ENCODE measurements at regions not wholly inside any gene's neighbourhood (a gene's known extent, or its start where the extent isn't known, plus 50 kb on each side); places are given as distances from the start of the nearest gene placed in this dataset.

DNA sequence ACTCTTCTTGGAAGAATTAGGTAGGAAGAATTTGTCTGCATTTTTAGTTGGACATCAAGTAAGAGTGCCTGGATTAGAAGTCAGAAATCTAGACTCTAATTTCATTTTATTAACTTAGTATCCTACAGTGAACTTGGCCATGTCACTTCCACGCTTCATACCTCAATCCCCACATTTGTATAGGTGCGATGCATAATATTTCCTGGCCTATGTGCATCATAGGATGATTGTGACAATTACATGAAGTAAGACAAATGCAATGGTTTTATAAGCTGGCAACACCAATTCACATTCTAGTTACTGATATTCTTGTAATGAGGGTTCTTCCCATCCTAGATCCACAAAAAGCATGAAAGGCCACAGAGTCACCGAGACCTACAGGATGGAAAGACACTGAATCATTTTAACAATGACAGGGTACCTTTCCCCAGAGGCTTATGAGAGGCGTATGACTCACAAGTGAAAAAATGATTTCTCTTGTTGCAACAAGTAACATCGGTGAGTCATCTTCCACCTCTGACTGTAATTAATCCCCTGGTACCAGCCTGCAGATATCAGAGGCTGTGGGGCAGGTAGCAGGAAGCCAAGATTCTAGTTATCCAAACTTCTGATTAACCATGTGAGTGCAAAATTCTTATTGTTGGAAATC is 56.0 kb upstream of the OR5AK2 start:
- DNase-seq (ENCODE audit: low spot score) = no peak
- intact Hi-C loops (cut with DNase I) = no loop called here

DNA sequence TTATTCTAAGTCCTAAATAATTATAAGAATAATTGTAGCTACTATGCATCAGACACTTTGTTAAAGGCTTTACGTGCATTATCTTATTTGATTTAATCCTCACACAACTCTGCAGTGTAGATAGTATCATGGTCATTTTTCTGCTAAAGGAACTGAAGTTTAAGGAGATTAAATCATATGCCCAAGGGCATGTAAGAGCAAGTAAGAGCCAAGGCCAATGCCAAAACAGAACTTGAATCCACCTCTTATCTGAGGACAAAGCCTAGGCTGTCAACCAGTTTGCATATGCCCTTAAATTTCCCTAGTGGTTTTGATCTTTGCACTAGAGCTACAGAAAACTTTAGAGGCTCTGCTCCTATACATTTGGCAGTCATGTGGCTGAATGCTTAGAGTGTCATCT is 65.6 kb upstream of the OR5AK2 start:
- intact Hi-C loops (cut with DNase I) = no loop called here

DNA sequence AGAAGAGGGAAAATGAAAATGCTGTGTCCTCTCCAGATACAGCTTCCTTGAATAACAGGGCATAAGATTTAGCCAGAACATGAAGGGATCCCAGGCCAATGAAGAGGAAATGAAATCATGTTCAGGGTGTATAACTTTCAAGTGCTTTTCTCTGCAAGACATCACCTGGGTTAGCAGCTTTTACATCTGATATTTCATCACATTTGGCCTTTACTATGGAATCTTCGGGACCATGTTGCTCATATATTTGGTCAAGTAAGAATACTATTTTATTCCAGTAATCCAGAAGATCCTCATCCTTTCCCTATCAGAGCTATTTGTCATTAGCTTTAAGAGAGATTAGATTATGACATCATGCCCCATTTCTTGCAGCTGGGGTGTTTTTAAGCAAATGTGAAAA is 66.3 kb upstream of the OR5AK2 start:
- intact Hi-C loops (cut with DNase I) = no loop called here
- no peak for DNase-seq (ENCODE audit: low spot score)

More for the DNA sequence above, 65.6 kb upstream of the OR5AK2 start:
- DNase-seq (ENCODE audit: low spot score) = no peak

DNA sequence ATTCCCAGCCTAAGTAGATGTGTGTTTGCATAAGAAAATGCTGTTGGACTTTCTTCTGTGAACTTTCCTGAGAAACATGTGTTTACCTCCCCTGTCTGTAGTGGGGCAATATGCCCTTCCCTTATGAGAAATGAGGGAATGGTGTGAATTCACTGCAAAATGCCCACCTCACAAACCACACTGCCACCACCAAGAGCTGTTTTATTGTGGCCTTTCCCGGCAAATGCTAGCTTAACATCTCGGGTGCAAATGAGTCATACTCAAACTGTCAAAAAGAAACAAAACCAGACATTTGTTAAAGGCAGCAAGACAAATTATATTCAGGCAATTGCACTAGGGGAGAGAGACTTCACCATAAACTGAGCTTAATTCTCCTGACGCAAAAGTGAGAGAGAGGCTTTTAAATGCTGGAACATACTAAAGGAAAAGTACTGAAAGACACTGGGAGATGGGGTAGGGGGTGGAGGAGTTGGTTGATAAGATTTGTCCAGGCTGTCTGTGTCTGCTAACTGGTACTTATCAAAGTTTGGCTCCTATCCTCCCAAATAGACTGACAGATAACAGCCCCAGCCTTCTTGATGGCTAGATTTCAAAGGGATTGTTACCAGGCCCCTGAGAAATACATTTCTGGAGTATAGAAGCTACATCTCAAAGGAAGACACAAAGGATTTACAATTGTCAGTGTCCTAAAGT is 70.9 kb upstream of the OR5AK2 start:
- DNase-seq (ENCODE audit: low spot score) = no peak
- intact Hi-C loops (cut with DNase I) = no loop called here

DNA sequence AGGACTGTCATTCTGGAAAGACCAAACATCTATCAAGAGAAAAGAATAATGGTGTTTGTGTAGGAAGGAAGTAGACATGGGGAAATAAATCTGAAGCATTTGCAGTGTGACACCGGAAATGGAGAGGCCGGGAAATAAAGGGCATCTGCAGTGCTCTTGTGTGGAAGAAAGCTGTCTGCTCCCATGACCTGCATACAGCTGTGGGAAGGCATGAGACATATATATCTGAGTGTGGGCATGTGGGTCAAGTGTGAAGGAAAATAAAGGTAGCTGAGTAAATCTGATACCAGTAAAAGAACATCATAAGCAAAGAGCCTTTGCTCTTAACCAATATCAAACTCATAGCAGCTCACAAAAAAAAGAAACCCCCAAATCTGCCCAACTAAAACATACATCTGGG is 72.1 kb upstream of the OR5AK2 start:
- DNase-seq (ENCODE audit: low spot score) = no peak

DNA sequence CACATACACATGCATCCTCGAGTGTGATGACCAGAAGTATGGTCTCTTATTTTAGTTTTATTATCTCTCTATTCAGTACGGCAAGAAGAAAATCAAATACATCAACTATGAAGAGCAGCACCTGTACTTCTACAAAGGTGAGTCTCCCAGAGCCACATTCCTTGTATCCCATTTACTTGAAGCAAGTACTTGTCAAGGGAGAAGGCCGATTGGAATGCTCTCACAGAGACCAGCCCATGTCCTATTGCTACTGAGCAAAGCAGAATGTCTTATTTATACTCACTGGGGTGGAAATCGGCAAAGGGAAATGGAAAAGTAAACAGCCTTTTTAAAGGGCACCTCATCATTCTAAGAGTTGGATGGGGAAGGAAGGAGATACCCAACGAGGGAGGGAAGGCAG is 72.6 kb upstream of the OR5AK2 start:
- intact Hi-C loops (cut with DNase I) = no loop called here
- no peak for DNase-seq (ENCODE audit: low spot score)

More for the DNA sequence above, 72.1 kb upstream of the OR5AK2 start:
- intact Hi-C loops (cut with DNase I) = no loop called here

DNA sequence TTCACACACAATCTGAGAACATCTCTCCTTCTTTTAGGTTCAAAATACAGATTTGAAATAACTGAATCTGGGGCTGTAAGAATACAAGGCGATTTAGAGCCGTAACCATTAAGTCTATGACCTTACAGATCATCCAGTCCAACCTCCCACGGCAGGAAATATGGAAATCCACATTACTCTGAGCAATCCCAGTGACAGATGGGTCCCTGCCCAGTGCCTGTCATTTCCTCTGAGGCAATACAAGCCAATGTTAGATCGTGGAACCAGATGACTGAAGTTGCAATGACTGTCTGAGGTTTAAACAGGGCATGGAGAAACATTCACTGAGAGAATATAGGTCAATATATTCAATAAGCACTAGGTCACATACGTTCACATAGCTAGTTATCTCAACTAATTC is 77.4 kb upstream of the OR5AK2 start:
- intact Hi-C loops (cut with DNase I) = no loop called here
- no peak for DNase-seq (ENCODE audit: low spot score)

DNA sequence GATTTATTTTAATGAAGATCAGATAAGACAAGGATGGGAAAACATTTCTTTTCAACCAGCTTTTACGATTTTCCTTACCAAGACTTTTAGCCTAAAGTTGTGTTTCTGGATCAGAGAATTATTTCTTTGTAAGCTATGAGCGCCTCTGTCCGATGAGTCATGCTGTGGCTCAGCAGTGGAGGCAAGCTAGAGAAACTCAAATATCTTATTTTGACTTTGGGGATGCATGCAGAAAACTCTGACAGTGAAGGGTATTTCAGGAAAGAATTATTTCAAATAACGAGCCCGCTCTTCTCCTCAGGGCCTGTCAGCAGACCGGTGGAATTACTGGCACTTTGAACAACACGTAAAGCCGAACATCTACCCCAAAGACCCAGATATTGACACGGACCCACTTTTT is 77.9 kb upstream of the OR5AK2 start:
- intact Hi-C loops (cut with DNase I) = no loop called here
- DNase-seq (ENCODE audit: low spot score) = no peak

DNA sequence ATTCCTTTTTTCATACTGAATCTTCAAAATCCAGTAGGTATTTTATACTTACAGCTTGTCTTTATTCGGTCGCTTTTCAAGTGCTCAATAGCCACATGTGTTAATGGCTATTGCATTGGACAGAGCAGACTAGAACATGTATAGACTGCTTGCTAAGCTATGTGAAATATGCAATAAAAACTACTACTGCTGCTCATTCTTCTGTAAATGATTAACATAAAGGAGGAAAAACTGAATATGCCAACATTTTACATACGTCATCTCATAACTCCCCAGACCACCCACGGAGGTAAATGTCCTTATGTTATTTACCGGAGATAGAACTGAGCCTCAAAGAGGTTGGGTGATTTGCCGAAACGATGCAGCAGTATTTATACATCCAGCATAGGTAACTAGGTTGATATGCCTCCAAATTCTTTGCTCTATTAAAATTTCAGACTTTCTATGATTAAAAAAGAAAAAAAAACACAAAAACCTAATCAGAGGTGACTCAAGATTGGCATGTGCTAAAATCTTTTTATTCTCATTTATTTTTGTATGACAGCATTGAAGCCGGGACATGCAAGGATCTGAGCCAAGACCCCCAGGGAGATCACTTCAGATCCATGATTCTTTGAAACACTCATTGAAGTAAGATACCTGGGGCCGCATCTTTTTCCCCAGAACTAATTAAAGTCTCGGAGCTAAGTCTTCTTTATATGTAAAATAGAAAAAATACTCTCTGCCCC is 78.5 kb upstream of the OR5AK2 start:
- no peak for DNase-seq (ENCODE audit: low spot score)
- intact Hi-C loops (cut with DNase I) = no loop called here

DNA sequence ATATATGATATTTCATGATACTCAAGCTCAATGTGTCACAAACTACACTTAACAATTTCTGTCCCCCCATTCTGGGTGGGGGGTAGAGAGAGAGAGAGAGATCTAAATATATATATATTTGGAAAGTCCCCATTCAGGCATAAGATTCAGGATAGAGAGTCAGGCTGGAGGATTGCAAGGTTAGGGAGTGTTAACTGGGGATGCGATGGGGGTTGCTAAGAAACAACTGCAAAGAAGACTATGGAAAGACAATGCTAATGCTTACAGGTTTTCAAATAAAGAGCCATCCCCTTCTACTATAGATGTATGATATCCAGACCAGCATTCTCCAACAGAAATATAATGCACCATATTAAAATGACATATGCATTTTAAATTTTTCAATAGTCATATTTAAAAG is 79.2 kb upstream of the OR5AK2 start:
- DNase-seq (ENCODE audit: low spot score) = no peak
- intact Hi-C loops (cut with DNase I) = no loop called here

DNA sequence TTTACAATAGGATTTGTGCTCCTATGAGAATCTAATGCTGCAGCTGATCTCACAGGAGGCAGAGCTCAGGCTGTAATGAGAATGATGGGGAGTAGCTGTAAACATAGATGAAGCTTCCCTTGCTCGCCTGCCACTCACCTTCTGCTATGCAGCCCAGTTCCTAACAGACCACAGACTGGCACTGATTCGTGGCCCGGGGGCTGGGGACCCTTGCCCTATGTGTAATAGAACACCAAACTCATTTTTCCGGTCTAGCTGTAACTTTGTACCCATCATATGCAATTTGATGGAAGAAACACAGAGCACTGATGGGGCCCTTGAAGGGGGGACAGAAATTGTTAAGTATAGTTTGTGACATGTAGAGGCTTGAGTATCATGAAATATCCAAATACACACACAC is 79.6 kb upstream of the OR5AK2 start:
- intact Hi-C loops (cut with DNase I) = no loop called here
- DNase-seq (ENCODE audit: low spot score) = no peak

DNA sequence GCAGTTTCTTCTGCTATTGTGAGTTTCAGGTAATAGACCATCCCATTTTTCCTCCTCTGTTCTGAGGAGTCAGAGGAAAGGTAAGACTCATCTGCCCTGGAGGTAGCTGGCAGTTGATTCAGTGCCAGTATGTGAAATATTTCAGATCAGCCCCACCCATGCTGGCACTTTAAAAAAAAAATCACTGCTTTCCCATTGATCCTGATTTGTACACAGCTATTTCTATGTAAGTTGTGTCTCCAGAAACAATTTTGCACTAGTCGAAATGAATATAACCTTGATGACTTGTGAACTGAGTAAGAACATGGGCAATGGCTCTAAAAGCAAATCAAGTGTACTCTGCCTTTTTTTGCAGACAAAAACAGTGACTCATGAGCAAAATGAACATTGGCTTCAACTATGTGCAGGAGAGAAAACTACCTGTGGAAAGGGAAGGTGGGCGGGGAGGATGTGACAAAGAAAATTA is 82.0 kb upstream of the OR5AK2 start:
- intact Hi-C loops (cut with DNase I) = no loop called here
- no peak for DNase-seq (ENCODE audit: low spot score)

DNA sequence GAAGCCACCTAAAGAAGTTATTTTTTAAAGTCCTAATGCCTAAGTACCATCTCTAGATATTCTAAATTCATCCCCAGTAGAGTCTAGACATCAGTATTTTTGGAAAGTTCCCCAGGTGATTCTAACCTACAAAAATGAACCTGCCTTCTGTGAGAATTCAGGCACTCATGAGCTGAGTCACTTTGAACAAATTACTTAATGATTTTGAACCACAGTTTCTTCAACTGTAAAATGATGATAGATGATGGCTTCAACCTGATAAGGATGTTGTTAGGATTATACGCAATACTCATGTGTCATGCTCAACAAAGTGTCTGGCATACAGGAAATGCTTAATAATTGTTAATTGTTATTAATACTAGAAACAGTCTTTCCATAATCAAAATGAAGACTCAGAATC is 82.8 kb upstream of the OR5AK2 start:
- intact Hi-C loops (cut with DNase I) = no loop called here
- no peak for DNase-seq (ENCODE audit: low spot score)

DNA sequence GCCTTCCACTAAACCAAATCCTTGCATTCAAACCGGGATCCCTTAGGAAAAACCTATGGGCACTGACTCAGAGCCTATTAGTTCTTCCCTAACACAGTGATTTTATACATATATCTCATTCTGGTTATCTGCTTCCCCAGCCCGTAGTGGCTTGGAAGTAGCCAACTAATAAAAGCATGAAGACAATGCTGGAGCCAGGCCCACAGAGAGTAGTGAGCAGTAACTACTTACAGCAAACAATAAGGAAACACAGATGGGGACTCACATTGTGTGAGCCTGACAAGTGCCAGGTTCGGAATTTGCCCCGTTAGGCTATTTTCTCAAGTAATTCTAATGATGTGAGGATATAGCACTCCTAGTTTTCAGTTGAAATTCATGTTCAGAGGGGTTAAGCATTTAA is 83.3 kb upstream of the OR5AK2 start:
- intact Hi-C loops (cut with DNase I) = no loop called here
- no peak for DNase-seq (ENCODE audit: low spot score)

DNA sequence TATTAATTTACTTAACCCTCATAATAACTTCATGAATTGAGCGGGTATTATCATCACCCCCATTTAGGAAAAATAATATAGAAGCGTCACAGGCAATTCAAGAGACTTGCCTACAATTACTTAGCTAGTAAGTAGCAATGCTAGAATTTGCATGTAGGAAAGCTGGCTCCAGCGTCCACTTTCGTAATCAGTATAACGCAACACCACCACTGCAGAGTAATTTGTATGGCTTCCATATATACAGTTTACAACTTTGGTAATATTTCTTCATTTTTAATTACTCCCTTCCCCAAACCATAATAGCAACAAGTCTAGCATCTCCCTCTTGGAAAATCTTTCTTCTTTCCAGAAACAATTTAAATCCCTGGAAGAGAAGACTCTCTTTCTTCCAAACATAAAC is 89.9 kb upstream of the OR5AK2 start:
- no peak for DNase-seq (ENCODE audit: low spot score)
- intact Hi-C loops (cut with DNase I) = no loop called here

DNA sequence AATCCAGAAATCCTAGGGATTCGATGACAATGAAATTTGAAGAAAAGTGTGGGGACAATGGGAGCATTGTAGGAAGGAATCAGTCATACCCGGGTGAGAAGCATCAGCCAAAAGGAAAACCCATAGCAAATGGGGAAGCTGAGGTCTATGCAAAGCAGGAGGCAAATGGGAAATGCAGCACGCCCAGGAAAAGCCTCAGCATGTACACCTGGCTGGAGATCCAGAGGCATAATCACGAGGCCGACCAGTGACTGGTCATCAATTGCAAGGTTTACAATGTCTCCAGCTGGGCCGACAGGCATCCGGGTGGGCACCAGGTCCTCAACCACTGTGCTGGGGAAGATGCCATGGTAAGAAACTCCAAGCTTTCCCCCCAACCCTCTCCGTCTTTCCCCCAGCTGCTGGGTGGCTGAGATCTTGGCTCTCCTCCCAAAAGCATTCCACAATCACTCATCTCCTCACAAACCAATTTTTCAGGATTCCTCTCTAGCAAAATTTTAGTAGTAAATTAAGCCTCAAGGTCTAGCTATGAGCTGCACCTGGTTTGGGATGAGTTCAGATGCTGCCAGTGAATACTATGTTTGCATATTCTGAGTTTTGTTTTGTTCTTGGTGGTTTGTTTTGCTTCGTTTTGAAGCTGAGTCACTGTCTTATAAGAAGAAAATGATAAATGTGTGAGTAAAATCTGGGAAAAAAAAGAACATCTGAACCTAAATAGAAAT is 98.0 kb upstream of the OR5AK2 start:
- intact Hi-C loops (cut with DNase I) = no loop called here

DNA sequence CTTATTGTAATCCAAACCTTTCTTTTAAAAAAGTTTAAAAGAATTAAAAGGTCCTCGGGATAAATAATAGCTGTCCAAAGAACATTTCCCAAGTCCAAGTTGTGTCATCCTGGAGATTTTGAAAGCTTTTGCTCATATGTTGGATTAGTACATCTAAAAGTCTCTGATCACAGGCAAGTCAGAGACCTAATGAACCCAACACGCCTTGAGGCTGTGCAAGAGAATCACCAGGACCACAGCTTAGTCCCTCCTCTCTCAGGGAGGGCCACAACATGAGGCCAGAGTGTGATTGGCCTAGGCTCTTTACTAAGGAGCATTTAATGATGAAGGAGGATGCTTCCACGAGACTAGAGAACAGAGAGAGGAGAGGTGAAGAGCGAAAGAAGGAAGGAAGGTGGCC is 98.7 kb upstream of the OR5AK2 start:
- intact Hi-C loops (cut with DNase I) = no loop called here
- DNase-seq (ENCODE audit: low spot score) = no peak

More for the DNA sequence above, 98.0 kb upstream of the OR5AK2 start:
- DNase-seq (ENCODE audit: low spot score) = no peak

DNA sequence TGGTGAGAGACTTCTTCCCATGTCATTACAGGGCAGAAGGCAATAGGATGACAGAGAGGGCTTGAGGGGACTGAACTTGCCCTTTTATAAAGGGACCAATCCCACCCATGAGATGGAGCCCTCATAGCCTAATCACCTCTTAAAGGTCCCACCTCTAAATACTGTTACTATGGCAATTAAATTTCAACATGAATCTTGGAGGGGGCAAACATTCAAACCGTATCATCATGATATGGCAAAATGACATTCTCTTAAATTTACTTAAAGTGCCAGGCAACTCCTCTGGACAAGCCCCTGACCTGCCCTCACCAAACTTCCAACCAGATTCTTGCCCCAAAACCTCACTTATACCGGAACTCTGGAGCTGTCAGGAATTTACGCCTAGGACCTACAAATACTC is 100.8 kb upstream of the OR5AK2 start:
- no peak for DNase-seq (ENCODE audit: low spot score)
- intact Hi-C loops (cut with DNase I) = no loop called here

DNA sequence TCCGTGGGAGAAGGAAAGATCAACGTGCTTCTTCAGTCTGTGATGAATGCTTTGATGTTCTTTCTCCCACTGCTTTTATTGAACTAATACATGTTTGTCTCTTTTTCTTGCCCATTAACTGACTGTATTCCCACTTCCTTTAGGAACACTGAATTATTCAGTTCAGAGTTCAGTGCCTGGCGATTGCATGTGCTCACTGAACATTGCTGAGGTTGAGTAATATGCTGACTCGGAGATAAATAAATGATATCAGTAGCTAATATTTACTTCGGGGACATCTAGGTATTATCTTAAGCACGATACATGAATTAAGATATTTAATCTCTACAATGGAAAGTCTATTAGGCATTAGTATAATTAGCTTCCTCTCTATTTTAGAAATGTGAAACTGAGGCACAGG is 102.3 kb upstream of the OR5AK2 start:
- DNase-seq (ENCODE audit: low spot score) = no peak
- intact Hi-C loops (cut with DNase I) = no loop called here

DNA sequence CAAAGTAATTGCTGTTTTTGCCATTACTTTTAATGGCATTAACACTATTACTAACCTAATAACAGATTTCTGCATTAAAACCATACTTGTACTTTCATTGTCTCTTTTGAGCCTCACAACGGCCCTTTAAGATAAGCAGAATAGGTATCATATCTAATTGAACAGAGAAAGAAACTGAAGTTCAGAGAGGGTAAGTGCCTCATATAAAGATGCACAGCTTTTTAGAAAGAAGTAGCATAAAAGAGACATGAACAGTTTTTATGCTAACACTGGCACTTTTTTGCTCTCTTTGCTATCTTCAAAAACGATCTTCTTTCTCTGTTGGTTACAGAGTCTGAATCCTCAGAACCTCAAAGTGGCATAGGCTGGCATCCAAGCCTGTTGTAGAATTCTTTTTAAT is 102.9 kb upstream of the OR5AK2 start:
- no peak for DNase-seq (ENCODE audit: low spot score)
- intact Hi-C loops (cut with DNase I) = no loop called here

Data from cardiac septum (tissue), 1 donor.